ENCODE measurements at regions not wholly inside any gene's neighbourhood (a gene's known extent, or its start where the extent isn't known, plus 50 kb on each side); places are given as distances from the start of the nearest gene placed in this dataset.
"Not testable (repeated sequence)": the region's sequence is repeated elsewhere in the genome, so short reads cannot be mapped to it uniquely, and the experiment has no call there.

- ATAC-seq (ENCODE audit: poor library complexity) (no peak), DNase-seq (no peak)
- intact Hi-C loops (cut with DNase I) = no loop called here
Measured at GRCh38 chr13:22993148-22993547, 187.6 kb upstream of the SGCG start.

GRCh38 chr13:23003446-23003845 lies 177.3 kb upstream of the SGCG start:
- no peak for ATAC-seq (ENCODE audit: poor library complexity)
- intact Hi-C loops (cut with DNase I) = no loop called here
- DNase-seq = no peak

- DNase-seq (peak; percentile 56), ATAC-seq (ENCODE audit: poor library complexity) (no peak)
- intact Hi-C loops (cut with DNase I) = no loop called here
Measured at GRCh38 chr13:23007426-23007825, 173.4 kb upstream of the SGCG start.

DNA sequence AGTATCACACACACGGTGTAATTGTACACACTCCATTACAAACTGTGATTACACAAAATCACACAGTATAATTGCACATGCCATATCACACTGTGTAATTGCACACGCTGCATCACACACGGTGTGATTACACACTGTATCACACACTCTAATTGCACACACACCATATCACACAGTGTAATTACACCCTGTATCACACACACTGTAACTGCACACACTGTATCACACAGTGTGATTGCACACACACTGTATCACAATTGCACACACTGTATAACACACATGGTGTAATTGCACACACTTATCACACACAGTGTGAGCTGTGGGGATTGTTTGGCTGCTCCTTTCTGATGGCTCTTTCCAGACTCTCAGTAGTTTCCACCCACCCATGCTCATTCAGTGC lies 162.6 kb upstream of the SGCG start:
- intact Hi-C loops (cut with DNase I) = no loop called here
- no peak for ATAC-seq (ENCODE audit: poor library complexity)
- DNase-seq = no peak

DNA sequence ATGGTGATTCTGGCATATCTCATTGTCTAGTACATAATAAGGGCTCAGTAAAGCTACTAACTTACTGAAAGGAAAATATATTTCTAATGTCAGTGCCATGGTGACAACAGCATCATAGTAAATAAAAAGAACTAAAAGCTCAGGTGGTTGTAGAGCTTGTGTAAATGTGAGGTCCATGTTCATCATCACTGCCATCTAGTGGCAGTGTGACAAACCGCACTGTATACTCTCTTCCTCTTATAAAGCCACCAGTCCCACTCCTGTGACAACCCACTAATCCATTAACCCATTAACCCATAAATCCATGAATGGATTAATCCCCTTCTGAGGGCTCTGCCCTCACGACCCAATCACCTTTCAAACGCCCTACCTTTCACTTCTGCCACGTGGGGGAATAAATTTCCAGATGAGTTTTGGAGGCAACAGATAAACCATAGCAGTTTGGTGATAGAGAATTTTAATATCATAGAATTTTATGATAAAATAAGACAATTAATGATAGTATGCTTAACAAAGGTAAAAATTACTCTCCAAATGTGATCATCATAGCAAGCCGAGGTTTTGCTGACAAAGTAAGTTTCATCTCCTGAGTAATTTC lies 160.4 kb upstream of the SGCG start:
- intact Hi-C loops (cut with DNase I) = loop anchor here (2.0 kb wide), 1 partner anchor 220 kb away; no protein-coding TSS in a partner anchor
- peak; percentile 88 for ATAC-seq (ENCODE audit: poor library complexity)
- DNase-seq = no peak

DNA sequence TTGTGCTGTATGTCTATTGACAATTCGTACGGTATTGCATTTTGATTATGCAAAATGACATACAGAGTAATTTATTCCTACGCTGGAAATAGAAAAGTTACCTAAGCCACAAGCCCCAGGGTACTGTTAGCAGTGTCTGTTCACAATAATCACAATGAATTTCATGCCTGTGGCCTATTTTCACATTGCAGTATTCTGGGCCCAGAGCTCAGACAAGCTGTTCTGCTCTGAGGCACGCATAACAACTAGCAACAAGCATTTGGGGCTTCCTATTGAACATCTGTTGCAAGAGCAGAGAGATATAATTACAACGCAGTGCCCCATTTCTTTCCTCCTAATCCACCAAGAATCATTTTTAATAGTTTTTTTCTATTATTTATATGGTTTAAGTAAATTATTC lies 158.9 kb upstream of the SGCG start:
- no peak for DNase-seq
- no peak for ATAC-seq (ENCODE audit: poor library complexity)
- intact Hi-C loops (cut with DNase I) = loop anchor here (2.0 kb wide), 1 partner anchor 221 kb away; no protein-coding TSS in a partner anchor

GRCh38 chr13:23022704-23023103 lies 158.1 kb upstream of the SGCG start:
- no peak for DNase-seq
- no peak for ATAC-seq (ENCODE audit: poor library complexity)
- intact Hi-C loops (cut with DNase I) = no loop called here

- ATAC-seq (ENCODE audit: poor library complexity) = no peak
- no peak for DNase-seq
- intact Hi-C loops (cut with DNase I) = no loop called here
Measured at GRCh38 chr13:23025864-23026608, 154.7 kb upstream of the SGCG start.

DNA sequence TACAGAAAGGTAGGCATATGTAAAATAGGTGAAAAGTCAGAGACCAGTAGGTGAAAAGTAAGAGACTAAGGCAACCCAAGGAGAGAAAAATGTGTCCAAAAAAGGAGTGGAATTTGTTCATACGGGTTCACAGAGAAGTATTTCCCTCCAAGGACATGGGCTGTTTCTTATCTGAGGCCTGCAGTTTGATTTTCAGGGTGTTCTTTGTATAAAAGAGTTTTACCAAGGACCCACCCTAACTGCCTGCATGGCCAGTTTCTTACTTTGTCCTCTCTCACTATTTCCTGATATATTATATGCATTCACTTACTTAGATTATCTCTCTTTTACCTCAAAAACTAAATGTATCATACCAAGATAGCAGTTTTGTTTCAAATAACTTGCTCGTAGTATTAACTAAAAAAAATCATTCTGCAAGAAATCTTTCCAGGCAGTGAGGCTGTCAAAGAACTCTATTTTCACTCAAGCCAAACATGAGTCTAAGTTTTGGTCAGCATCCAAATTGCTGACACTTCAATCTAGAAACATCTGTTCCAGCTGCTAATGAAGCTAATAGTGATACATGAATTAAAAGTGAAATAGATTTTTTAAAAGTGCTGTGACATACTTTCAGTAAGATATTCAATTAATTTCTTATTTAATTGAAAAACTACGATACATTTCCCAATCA lies 141.4 kb upstream of the SGCG start:
- DNase-seq (no peak), ATAC-seq (ENCODE audit: poor library complexity) (peak; percentile 12)
- intact Hi-C loops (cut with DNase I) = no loop called here

DNA sequence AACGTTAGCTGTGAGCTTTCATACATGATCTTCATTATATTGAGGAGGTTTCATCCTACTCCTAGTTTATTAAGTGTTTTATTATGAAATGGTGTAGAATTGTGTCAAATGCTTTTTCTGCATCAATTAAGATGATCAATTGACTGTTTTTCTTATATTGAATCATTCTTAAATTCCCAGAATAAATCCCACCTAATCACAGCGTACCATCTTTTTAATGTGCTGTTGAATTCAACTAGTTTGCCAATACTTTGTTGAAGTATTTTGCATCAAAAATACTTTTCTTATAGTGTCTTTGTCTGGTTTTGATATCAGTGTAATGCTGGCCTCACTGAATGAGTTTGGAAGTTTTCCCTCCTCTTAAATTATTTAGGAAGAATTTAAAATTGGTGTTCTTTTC lies 138.6 kb upstream of the SGCG start:
- DNase-seq (no peak), ATAC-seq (ENCODE audit: poor library complexity) (no peak)
- intact Hi-C loops (cut with DNase I) = no loop called here

DNA sequence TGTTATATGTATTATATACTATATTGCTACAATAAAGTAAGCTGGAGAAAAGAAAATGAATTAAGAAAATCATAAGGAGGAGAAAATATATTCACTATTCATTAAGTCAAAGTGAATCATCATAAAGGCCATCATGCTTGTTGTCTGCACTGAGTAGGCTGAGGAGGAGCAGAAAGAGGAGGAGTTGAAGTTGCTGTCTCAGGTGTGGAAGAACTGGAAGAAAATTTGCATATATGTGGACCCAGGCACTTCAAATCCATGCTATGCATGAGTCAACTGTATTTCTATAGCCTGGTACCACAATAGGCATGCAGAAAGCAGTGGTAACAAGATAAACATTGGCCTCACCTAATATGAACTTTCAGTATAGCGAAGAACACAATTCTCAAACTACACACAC lies 135.9 kb upstream of the SGCG start:
- ATAC-seq (ENCODE audit: poor library complexity) (no peak), DNase-seq (no peak)
- intact Hi-C loops (cut with DNase I) = no loop called here

DNA sequence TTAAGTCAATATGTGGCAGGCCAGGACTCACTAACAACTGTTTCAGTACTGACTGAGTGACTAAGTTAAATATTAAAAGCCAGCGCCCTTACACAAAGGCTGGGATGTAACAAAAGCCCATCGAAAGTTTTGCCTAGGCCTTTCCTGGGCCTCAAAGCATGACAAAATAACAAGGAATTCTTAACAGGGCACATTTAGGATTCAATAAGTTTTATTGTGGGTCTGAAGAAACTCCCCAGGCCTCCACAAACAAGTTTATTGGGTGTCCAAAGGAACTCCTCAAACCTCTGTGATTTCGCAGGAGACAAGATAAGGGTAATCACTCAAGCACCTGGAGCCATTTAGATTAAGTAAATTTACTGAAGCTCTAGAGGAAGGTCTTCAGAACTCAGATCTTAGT lies 130.7 kb upstream of the SGCG start:
- intact Hi-C loops (cut with DNase I) = no loop called here
- no peak for ATAC-seq (ENCODE audit: poor library complexity)
- no peak for DNase-seq

DNA sequence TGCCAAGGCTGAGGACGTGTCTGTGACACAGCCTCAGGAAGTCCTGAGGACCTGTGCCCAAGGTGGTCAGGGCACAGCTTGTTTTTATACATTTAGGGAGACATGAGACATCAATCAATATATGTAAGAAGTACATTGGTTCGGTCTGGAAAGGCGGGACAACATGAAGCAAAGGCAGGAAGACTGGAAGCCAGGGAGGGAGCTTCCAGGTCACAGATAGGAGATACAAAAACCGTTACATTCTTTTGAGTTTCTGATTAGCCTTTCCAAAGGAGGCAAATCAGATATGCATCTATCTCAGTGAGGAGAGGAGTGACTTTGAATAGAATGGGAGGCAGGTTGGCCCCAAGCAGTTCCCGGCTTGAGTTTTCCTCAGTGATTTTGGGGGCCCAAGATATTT lies 127.1 kb upstream of the SGCG start:
- ATAC-seq (ENCODE audit: poor library complexity); intact Hi-C loops (cut with DNase I); DNase-seq: not testable (repeated sequence)

DNA sequence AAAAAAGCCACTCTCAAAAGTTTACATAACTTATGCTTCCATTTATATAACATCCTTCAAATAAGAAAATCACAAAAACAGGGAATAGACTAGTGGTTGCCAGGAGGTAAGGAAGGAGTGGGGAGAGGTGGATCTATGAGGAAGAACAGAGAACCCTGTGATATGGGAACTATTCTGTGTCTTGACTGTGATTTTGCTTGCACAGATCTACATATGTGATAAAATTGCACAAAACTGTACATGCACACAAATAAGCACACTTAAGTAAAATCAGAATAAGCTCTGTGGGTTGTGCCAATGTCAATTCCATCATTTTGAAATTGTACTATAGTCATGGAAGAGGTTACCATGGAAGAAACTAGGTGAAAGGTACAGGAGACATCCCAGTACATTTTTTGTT lies 121.6 kb upstream of the SGCG start:
- intact Hi-C loops (cut with DNase I) = no loop called here
- ATAC-seq (ENCODE audit: poor library complexity) = no peak
- DNase-seq = no peak

GRCh38 chr13:23060959-23061358 lies 119.8 kb upstream of the SGCG start:
- DNase-seq (no peak), ATAC-seq (ENCODE audit: poor library complexity) (no peak)
- intact Hi-C loops (cut with DNase I) = no loop called here

DNA sequence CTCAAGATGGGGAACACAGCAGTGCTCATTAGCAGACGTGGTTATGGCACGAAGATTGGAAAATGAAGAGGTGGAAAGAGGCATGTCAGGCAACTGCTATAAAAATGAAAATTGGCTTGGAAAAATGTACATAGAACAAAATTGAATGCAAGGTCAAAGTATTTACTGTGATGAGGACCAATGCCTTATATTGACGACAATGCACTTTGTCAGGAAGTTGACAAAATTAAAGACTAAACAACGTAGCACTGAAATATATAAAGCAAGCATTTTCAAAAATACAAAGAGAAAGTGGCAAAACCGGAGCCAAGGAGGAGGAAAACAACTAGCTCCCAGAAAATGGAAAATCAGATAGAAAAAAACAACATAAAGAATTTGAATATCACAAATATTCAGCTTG lies 113.7 kb upstream of the SGCG start:
- ATAC-seq (ENCODE audit: poor library complexity) (no peak), DNase-seq (no peak)
- intact Hi-C loops (cut with DNase I) = no loop called here

DNA sequence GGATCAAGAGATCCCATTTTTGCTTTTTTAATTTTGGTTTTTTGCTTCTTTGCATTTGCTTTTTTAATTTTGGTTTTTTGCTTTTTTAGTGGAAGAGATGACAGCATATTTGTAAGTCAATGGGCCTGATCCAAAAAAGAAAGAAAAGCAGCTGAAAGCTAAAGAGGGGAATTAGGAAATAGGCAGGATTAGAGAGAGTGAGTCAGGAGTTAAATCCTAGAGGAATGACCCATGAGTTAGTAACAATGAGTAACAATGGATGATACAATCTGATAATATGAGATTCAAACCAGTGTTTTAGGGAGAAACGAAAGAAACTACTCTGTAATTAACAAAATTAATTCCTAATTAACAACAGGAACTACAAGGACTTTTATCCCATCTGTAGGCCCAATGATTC lies 111.2 kb upstream of the SGCG start:
- no peak for DNase-seq
- peak; percentile 48 for ATAC-seq (ENCODE audit: poor library complexity)
- intact Hi-C loops (cut with DNase I) = no loop called here

DNA sequence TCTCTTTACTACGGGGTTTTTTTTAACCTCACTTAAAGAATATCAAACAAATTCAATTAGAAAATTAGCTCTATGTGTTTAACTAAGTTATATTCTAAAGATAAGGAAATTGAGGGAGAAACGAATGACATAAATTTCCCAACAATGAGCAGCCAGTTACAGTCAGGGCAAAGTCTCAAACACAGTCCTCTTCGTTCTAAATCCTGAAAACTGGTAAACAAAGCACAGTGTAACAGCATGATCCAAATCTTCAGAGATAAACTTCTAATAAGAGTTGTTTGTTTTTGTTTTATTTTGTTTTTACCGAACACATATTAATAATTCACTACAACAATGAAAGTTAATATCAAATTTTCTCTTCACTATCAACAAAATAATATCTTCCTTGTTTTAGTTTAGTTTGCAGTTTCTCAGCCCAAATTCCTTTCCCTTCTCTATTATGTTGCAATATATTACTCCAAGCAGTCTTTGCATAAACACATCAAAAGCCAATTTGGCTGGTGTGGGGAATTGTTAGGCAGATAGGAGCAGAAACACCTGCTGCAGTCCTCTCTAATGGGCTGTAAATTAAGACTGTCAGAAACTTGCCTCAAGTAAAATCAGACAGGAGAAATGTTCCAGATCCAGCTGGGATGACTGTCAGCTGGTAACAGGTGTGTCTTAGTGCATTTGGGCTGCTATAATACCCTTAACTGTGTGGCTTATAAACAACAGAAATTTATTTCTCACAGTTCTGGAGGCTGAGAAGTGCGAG lies 106.5 kb upstream of the SGCG start:
- ATAC-seq (ENCODE audit: poor library complexity) (peak; percentile 80), DNase-seq (no peak)
- intact Hi-C loops (cut with DNase I) = no loop called here

DNA sequence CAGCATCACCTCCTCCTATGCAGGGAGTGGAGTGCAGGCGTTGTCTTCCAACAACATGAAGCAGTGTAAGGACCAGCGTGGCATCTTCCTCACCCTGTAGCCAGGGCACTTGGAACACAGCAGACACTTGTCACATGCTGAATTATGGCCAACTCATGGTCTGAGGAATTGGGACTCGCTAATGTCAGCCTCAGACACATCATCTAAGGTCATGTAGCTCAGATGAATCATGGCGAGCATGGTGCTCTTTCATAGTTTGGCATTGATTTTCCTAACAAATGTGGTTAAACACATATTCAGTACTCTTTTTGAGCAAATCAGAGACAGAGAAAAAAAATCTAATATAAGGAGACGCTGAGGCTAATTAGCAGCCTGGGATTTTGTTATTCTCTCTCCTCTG lies 99.6 kb upstream of the SGCG start:
- intact Hi-C loops (cut with DNase I) = no loop called here
- DNase-seq = no peak
- no peak for ATAC-seq (ENCODE audit: poor library complexity)
